HG02588 (cell line): ENCODE measurements at regions not wholly inside any gene's neighbourhood (a gene's known extent, or its start where the extent isn't known, plus 50 kb on each side); places are given as distances from the start of the nearest gene placed in this dataset.

Experiments
- ATAC-seq: cut with Tn5 transposase; IDR thresholded peaks from one replicate; pipeline ENCODE4 v1.9.1; 2021; ENCODE audit warnings: mild to moderate bottlenecking, moderate library complexity; ENCODE audit not compliant: unreplicated experiment

DNA sequence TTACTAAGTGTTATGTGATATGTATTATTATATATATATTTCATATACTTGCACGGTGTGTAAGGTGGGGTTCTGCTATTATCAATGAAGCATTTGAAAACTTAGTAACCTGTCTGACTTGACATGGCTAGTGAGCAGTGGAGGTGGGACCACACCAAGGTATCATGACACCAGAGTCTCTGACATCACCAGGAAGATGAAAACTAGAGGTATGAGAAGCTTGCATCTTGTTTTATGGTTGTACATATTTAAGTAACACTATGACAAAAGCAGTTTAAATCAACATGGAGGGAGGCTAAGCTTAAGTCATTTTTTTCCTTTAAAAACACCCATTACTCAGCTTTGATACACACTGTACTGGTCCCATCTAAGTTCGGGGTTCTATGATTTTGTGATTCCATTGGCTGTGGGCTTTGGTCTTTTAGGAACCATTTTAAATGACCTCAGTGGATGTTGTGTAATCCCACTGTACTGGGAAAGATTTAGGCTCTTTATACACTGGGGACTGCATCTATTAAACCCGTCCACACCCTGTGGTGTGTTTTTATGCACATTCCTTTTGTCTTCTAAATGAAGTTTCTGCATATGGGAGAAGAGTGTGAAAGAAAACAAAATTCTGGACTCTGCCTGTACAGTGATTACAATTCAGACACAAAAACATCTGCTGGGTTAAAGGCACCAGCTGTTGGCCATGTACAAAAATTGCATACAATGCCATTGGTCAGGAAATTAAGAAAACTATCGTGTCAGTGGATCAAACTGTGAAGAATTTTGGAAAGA lies 570.6 kb downstream of the SPRY1 start:
- no peak for ATAC-seq

- ATAC-seq: no peak
Measured at GRCh38 chr4:123972031-123972430, 575.4 kb downstream of the SPRY1 start.

GRCh38 chr4:123974386-123975149 lies 578.0 kb downstream of the SPRY1 start:
- no peak for ATAC-seq

GRCh38 chr4:123976285-123976684 lies 579.7 kb downstream of the SPRY1 start:
- no peak for ATAC-seq

DNA sequence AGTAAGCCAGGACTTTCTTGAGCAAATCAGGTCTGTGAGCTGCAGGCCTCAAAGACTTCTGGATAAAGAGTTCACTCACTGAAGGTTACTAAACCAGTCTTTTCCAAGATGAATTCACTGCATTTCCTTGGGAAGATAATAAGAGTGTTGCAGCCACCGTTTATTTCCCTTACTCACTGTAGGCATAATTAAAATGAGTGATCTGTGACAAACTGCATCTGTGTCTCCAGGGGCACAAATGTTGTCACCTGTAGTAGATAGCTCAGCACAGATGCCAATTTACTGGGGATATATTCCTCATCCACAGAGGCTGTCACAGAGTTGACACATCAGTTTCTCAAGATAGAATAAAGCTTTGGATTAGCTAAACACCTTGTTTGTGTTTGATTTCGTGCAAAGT lies 580.2 kb downstream of the SPRY1 start:
- no peak for ATAC-seq

GRCh38 chr4:123977641-123978081 lies 581.1 kb downstream of the SPRY1 start:
- no peak for ATAC-seq

GRCh38 chr4:123978637-123979036 lies 582.0 kb downstream of the SPRY1 start:
- ATAC-seq: no peak

GRCh38 chr4:123980736-123981300 lies 584.2 kb downstream of the SPRY1 start:
- ATAC-seq: no peak

DNA sequence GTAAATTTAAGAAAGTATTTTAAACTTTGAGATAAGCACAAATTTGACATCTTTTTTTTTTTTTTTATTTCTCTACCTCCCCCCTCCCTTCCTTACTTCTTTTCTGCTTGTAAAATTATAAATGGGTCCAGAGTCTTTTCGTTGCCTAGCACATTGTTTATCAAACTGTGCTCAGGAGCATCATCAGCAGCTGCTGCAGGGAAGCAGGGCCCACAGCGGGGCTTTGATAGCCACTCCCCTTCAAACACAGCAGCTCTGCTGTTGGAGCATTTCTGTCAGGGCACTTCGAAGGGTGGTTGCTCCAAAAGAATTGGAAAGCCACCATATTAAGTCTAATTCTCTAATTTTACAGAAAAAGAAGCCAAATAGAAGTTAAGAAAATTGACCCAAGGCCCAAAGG lies 588.3 kb downstream of the SPRY1 start:
- ATAC-seq: no peak

- ATAC-seq: no peak
Measured at GRCh38 chr4:123986268-123986798, 589.7 kb downstream of the SPRY1 start.

DNA sequence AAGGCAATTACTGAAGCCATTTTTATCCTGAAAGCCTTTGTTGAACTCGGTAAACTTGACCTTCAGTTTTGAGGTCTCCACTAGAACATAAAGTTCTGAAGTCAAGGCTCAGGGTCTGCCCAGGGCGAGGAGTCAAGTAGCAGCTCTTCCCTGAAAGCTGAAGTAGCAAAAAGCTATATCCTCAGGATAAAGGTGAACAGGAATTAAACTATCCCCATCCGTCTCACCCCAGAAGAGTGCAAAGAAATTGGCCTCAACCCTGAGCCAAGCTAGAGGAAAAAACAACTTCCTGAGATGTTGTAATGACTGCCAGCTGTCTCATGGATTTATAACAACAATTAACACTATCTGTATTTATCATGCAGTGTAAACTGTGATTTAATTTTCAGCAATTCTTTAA lies 590.8 kb downstream of the SPRY1 start:
- no peak for ATAC-seq

DNA sequence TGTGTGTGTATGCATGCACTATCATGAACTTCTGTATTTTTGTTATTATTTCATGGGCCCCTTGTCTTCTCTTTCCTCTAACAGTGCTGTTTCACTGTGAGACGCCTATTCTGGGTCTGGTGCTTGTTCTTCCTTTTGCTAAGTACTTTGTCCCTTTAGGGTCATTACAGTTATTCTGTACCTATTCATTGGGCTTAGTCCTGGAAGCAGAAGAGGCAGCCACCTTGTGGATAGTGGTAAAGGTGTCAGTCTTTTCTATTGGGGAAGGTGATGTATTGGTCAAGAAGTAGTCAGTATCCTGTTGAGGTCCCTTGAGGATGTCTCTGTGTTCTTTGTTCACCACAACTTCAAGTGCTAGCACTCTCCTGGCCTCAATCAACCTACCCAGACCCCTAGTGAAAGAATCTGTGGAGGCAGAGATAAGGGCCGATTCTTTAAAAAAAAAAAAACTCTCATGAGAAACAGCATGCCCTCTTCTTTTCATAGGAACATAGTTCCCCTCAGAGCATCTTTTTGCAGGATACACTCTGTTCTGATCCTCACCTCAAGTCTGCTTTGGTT lies 593.8 kb downstream of the SPRY1 start:
- ATAC-seq: no peak

DNA sequence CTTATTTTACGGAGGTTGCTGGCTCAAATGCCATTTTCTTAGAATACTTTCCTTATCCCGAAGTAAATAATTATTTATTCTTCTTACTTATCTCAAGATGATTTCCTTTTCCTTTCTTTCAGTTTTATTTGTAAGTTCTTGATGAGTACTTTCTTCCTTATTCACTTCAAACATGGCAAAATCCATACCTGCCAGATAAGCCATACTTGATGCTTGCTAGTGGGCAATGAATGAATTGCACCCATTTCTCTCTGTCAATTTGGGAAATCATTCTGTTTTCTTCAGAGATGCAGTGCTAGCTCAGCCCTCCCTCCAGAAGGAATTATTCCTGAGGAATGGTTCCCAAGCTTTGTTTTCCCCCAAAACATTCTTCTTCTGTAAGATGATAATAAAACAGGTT lies 598.3 kb downstream of the SPRY1 start:
- ATAC-seq: no peak

- ATAC-seq: no peak
Measured at GRCh38 chr4:123995936-123996335, 599.3 kb downstream of the SPRY1 start.

DNA sequence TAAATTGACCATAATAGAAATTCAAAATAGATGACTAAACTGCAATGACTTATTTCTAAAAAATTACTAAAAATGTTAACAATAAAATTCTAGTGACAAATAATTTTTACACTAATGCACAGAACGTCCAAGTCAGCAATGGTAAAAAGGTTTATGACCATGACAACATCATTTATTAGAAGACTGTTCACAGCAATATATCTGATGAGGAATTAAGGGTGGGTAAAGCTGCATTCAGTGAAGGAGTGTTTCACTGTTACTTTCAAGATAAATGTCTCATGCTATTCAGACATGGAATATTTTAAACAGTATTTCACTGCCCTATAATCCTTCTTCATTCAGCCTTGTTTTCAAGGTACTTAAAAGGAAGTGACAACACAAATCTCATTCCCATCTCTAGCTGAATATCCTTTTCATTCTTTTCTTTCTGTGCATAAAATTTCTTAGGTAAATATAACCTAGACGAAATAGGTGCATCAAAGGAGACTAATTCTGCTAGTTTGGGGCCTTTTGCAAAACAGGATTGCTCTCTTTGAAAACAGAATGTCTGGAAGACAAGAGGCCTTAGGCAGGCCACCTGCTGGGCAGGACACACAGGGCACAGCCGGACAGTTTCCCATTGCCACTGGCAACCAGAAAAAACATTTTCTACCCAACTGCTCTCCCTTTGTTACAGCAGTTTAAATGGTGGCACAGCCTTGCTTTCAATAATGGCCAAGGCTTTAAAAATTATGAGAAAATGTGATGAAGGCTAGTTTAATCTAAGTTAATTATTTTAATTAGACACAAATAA lies 600.3 kb downstream of the SPRY1 start:
- no peak for ATAC-seq

GRCh38 chr4:123997776-123998449 lies 601.3 kb downstream of the SPRY1 start:
- ATAC-seq: no peak

DNA sequence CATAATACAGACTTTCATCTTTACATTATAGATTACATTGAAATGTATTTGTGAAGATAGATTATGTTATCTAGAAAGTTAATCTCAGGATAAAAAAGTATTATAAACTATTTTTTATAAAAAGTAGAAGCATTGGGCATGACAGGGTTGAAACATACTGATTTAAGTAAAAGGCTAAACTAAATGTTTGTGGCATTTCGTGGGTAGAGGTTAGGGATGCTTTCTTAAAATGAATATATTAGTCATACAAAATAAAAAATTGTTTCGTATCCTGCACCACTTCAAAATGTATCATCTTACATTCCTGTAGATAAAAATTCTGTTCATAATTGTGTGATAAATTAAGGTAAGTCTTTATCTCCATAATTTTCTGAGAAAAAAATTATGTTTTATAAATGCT lies 603.6 kb downstream of the SPRY1 start:
- ATAC-seq: no peak

- no peak for ATAC-seq
Measured at GRCh38 chr4:124015766-124016165, 619.2 kb downstream of the SPRY1 start.

- ATAC-seq: no peak
Measured at GRCh38 chr4:124017185-124017785, 620.7 kb downstream of the SPRY1 start.
